ENCODE measurements at regions not wholly inside any gene's neighbourhood (a gene's known extent, or its start where the extent isn't known, plus 50 kb on each side); places are given as distances from the start of the nearest gene placed in this dataset.

- no peak for DNase-seq
- Histone ChIP-seq H3K9me3 (no peaks in the 10 kb centered on the region), H3K27me3 (no peaks in the 10 kb centered on the region), H3K36me3 (no peaks in the 10 kb centered on the region), H3K4me1 (no peaks in the 10 kb centered on the region), H3K27ac (no peak overlapping the region), H3K4me3 (no peak overlapping the region)
- intact Hi-C loops (cut with DNase I; ENCODE audit: low total_unique reads): no loop called here
- TF ChIP-seq CTCF (IDR thresholded peaks at IDR 0.05): no peak
Observed at GRCh38 chr2:146467425-146467824, 1377.4 kb upstream of the ACVR2A start.

GRCh38 chr2:146465460-146465859 is 1379.4 kb upstream of the ACVR2A start:
- Histone ChIP-seq H3K9me3 (no peaks in the 10 kb centered on the region), H3K27me3 (no peaks in the 10 kb centered on the region), H3K36me3 (no peaks in the 10 kb centered on the region), H3K4me1 (no peaks in the 10 kb centered on the region), H3K27ac (no peak overlapping the region), H3K4me3 (no peak overlapping the region)
- DNase-seq: no peak
- intact Hi-C loops (cut with DNase I; ENCODE audit: low total_unique reads): no loop called here
- no peak for TF ChIP-seq CTCF (IDR thresholded peaks at IDR 0.05)
- no peak for TF ChIP-seq POLR2A (IDR thresholded peaks at IDR 0.05)

GRCh38 chr2:146461068-146461467 is 1383.8 kb upstream of the ACVR2A start:
- no peak for DNase-seq
- H3K27me3 ChIP-seq: no peaks in the 10 kb centered on the region
- H3K4me3 ChIP-seq: no peak overlapping the region
- TF ChIP-seq CTCF (IDR thresholded peaks at IDR 0.05) (no peak), POLR2A (IDR thresholded peaks at IDR 0.05) (no peak)
- H3K9me3 ChIP-seq: no peaks in the 10 kb centered on the region
- intact Hi-C loops (cut with DNase I; ENCODE audit: low total_unique reads): no loop called here
- no peaks in the 10 kb centered on the region for H3K36me3 ChIP-seq
- no peak overlapping the region for H3K27ac ChIP-seq
- no peaks in the 10 kb centered on the region for H3K4me1 ChIP-seq

GRCh38 chr2:146458585-146458984 is 1386.2 kb upstream of the ACVR2A start:
- DNase-seq: no peak
- Histone ChIP-seq H3K9me3 (no peaks in the 10 kb centered on the region), H3K4me1 (no peaks in the 10 kb centered on the region), H3K27ac (no peak overlapping the region), H3K4me3 (no peak overlapping the region), H3K36me3 (no peaks in the 10 kb centered on the region), H3K27me3 (no peaks in the 10 kb centered on the region)
- intact Hi-C loops (cut with DNase I; ENCODE audit: low total_unique reads): no loop called here
- TF ChIP-seq CTCF (IDR thresholded peaks at IDR 0.05) (no peak), POLR2A (IDR thresholded peaks at IDR 0.05) (no peak)

GRCh38 chr2:146457221-146457620 is 1387.6 kb upstream of the ACVR2A start:
- no peak for TF ChIP-seq CTCF (IDR thresholded peaks at IDR 0.05)
- TF ChIP-seq POLR2A (IDR thresholded peaks at IDR 0.05): no peak
- H3K36me3 ChIP-seq: no peaks in the 10 kb centered on the region
- H3K27ac ChIP-seq: no peak overlapping the region
- no peak overlapping the region for H3K4me3 ChIP-seq
- no peak for DNase-seq
- no peaks in the 10 kb centered on the region for H3K4me1 ChIP-seq
- H3K9me3 ChIP-seq: no peaks in the 10 kb centered on the region
- H3K27me3 ChIP-seq: no peaks in the 10 kb centered on the region
- intact Hi-C loops (cut with DNase I; ENCODE audit: low total_unique reads): no loop called here

Data from uterus (tissue), 3 donors.